Heart left ventricle (tissue), 13 donors: ENCODE measurements at regions not wholly inside any gene's neighbourhood (a gene's known extent, or its start where the extent isn't known, plus 50 kb on each side); places are given as distances from the start of the nearest gene placed in this dataset.

Experiments used
- POLR2A ChIP-seq, 2 donors: fragments of 450-650 bp; IDR thresholded peaks; one replicate each; pipeline ENCODE4 v1.6.1; 2017; ENCODE audit warnings: antibody characterized with exemption in 2 of 2, mild to moderate bottlenecking in 2 of 2, moderate library complexity in 2 of 2
- TF ChIP-seq, protein P1 (sequence below), 12 donors: fragments of 200-600 bp; sonication (generic) in 4 of 12; IDR thresholded peaks; one replicate each; pipeline versions ENCODE4 v1.5.0 to v1.8.0; 2018 to 2022; ENCODE audit warnings: antibody characterized with exemption in 12 of 12, mild to moderate bottlenecking in 5 of 12
- donor health status: ischemic (EF 13 %, LVEDD 7.1; RV severe dilation, severe dysfunction).
- donor health status: DM: no; HTN: yes; CAD: no.
- donor health status: DM: no; HTN: no; CAD: no.
- donor health status: ischemic (EF 25% LVEDD 6.9; RV normal size, moderate dysfunction).
- donor health status: ischemic (EF 25% LVEDD 5.7; RV mildly dilated, moderate dysfunction).
- donor health status: ischemic (EF 35%, LVEDD 5.7; RV mildly dilated, moderate dysfunction).
- donor health status: nonischemic (EF 11% LVEDD 7.7; RV severe dilation, severe dysfunction).
- donor health status: DM: yes; HTN: yes; CAD: no.
- donor health status: PGD.
- donor health status: ischemic (EF 29% LVEDD 5.4; RV normal size, mild dysfunction).
- donor health status: nonischemic (EF 23%, LVEDD 6.1; RV moderate dilation, normal function).

DNA sequence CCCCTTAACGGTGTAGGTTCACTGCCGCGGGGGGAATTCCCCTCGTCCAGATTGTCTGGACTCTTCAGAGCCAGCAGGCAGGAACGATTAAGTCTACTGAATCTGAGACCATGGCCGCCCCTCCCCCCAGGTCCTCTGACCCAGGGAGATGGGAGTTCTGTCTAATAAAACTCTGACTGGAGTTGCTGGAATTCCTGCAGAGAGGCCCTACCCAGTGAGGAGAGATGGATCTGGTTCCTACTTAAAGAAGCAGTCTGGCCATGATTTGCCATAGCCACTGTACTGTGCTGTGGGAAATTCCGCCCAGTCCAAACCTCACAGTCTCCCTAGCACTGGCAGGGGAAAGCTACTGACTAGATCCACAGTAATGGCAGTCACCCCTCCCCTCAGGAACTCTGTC is 237.7 kb upstream of the RASA1 start:
- no peak for TF ChIP-seq POLR2A (IDR thresholded peaks at IDR 0.05)
- TF ChIP-seq, protein P1, sequence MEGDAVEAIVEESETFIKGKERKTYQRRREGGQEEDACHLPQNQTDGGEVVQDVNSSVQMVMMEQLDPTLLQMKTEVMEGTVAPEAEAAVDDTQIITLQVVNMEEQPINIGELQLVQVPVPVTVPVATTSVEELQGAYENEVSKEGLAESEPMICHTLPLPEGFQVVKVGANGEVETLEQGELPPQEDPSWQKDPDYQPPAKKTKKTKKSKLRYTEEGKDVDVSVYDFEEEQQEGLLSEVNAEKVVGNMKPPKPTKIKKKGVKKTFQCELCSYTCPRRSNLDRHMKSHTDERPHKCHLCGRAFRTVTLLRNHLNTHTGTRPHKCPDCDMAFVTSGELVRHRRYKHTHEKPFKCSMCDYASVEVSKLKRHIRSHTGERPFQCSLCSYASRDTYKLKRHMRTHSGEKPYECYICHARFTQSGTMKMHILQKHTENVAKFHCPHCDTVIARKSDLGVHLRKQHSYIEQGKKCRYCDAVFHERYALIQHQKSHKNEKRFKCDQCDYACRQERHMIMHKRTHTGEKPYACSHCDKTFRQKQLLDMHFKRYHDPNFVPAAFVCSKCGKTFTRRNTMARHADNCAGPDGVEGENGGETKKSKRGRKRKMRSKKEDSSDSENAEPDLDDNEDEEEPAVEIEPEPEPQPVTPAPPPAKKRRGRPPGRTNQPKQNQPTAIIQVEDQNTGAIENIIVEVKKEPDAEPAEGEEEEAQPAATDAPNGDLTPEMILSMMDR (IDR thresholded peaks at IDR 0.05) = no peak
